ENCODE measurements at regions not wholly inside any gene's neighbourhood (a gene's known extent, or its start where the extent isn't known, plus 50 kb on each side); places are given as distances from the start of the nearest gene placed in this dataset.

DNA sequence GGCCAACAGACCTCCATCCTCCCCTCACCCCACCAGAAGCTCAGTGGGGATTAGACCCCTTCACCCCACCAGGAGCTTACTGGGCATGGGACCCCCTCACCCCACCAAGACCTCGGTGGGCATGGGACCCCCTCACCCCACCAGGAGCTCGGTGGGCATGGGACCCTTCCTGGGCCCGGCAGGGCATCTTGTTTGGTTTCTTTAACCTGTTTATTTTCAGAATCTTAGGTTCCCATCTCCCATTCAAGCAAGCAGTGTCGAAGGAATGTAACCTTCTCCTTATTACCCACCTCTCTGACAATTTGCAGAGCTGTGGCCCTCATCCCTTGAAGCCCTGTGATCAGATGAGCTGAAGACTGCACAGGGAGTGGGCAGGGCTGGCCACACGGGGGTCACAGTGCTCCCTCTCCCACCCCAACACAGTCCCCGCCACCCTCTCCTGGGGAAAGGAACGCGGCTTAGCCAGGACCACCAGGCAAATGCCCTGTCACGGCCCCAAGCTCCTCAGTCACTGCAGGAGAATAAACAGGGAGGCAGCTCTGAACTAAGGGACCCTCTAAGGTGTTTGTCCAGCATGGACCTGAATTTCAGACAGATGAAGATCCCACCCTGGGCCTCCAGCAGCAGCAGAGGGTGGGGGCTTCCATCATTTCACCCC is 330.0 kb downstream of the NPHP4 start:
- no peak for DNase-seq (ENCODE audit: low read depth)
- TF ChIP-seq CTCF (IDR thresholded peaks at IDR 0.05; ENCODE audit: insufficient read depth, low read depth, low read length, missing control alignments), result no peak
- H3K4me3 ChIP-seq (ENCODE audit: low read length), result no peak overlapping the region

DNA sequence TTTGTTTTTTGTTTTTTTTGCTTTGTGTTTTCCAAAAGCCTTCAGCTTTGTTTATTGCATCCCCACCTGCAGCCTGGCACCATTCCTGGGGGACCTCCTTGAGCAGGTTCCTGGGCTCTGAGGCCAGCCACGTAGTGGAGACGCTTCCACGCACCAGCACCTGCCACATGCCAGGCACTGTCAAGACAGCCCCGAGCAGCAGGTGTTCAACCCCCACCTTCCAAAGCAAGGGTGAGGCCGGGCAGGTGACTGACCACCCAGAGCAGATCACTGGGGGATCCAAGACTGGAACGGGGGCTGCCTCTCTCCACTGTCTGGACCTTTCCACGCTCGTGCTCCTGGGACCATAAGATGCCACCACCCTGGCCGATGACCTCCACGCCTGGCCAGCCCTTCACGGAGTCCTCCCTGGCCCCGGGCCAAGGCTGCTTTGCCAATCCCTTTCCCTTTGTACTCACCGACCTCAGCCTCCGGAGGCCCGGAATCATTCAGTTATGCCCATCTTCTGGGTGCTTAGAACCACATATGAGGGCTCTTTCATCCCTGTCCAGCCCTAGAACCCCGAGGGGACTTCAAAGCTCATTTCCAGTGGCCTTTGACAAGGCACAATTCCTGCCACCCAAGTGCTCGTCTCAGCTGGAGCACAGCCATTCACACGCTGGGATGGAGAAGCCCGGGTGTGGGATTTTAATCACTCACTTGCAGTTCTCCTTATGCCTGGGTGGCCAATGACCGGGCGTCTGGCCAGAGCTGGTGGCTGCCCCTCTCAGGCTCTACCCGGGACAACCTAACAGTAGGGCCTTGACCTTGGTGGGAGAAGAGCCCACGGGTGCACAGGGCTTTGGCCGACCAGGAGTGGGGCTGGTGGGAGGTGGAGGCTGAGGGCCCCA is 330.8 kb downstream of the NPHP4 start:
- H3K4me3 ChIP-seq (ENCODE audit: low read length), result no peak overlapping the region
- TF ChIP-seq CTCF (IDR thresholded peaks at IDR 0.05; ENCODE audit: insufficient read depth, low read depth, low read length, missing control alignments), result no peak
- no peak for DNase-seq (ENCODE audit: low read depth)

DNA sequence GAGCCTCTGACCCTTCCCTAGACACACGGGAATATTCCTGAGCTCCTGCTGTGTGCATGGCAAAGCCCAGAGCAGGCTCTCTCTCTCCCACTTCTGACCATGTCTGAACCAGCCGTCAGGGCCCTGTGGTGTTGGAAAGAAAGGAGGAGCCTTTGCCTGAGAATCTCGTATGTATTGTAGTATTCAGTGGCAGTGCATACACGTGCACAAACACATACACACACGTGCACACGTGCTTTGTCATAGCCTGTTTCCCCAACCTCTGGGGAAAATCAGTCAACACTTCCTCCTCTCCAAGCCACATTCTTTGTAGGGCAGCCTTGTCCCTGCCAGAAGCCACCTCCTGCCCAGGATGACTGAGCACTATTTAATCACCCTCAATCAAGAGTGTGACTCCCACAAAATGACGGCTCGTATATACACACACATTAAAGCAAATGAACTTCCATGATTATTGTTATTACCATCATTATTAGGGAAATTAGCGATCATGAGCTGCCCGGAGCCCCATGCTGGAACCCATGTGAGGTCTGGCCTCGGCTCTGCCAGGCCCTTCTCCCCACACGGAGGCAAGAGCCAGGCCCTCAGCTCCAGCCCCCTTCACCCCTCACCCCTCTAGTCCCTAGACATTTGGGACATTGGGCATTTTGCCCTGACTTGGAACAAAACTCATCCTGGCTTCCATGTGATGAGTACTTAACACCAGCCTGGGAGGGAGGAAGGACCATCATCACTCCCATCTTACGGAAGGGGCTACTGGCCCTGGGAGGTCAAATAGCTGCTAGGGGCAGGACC is 331.9 kb downstream of the NPHP4 start:
- peak; percentile 74 for DNase-seq (ENCODE audit: low read depth)
- no peak for TF ChIP-seq CTCF (IDR thresholded peaks at IDR 0.05; ENCODE audit: insufficient read depth, low read depth, low read length, missing control alignments)
- no peak overlapping the region for H3K4me3 ChIP-seq (ENCODE audit: low read length)

- no peak overlapping the region for H3K4me3 ChIP-seq (ENCODE audit: low read length)
- no peak for DNase-seq (ENCODE audit: low read depth)
- no peak for TF ChIP-seq CTCF (IDR thresholded peaks at IDR 0.05; ENCODE audit: insufficient read depth, low read depth, low read length, missing control alignments)
Observed at GRCh38 chr1:5659606-5660005, 332.6 kb downstream of the NPHP4 start.

- TF ChIP-seq CTCF (IDR thresholded peaks at IDR 0.05; ENCODE audit: insufficient read depth, low read depth, low read length, missing control alignments), result no peak
- DNase-seq (ENCODE audit: low read depth), result no peak
- H3K4me3 ChIP-seq (ENCODE audit: low read length), result no peak overlapping the region
Observed at GRCh38 chr1:5658340-5659316, 333.6 kb downstream of the NPHP4 start.
